ENCODE measurements at regions not wholly inside any gene's neighbourhood (a gene's known extent, or its start where the extent isn't known, plus 50 kb on each side); places are given as distances from the start of the nearest gene placed in this dataset.

- H3K27ac ChIP-seq (ENCODE audit: low read depth, low read length) = no peak overlapping the region
- no peak for DNase-seq
- intact Hi-C loops (cut with micrococcal nuclease) = no loop called here
- POLR2A ChIA-PET = no interaction called here
- H3K27me3 Mint-ChIP-seq = peaks cover 0 to 36% (median 5%) of the 10 kb centered on the region in 5 donors
- H3K27ac Mint-ChIP-seq = no peak overlapping the region
- no peaks in the 10 kb centered on the region for H3K36me3 Mint-ChIP-seq
- no peaks in the 10 kb centered on the region for H3K4me1 ChIP-seq (ENCODE audit: control insufficient read depth in 2 of 2, insufficient read depth in 2 of 2, low read length in 2 of 2)
- H3K4me3 ChIP-seq (ENCODE audit: low read length) = no peak overlapping the region
- no peaks in the 10 kb centered on the region for H3K9me3 ChIP-seq (ENCODE audit: control insufficient read depth in 2 of 3, low read length in 3 of 3)
- no peaks in the 10 kb centered on the region for H3K4me1 Mint-ChIP-seq
- no peak for ATAC-seq
- peaks cover 0 to 11% (median 5%) of the 10 kb centered on the region in 11 donors for H3K9me3 Mint-ChIP-seq
- H3K27me3 ChIP-seq (ENCODE audit: control insufficient read depth in 2 of 2, insufficient read depth in 2 of 2, low read length in 2 of 2) = no peaks in the 10 kb centered on the region
- CTCF ChIA-PET = no interaction called here
- no peaks in the 10 kb centered on the region for H3K36me3 ChIP-seq (ENCODE audit: control insufficient read depth in 2 of 3, insufficient read depth in 3 of 3, low read length in 3 of 3)
- no peak overlapping the region for H3K4me3 Mint-ChIP-seq
Measured at GRCh38 chr10:128465697-128466096, 339.5 kb upstream of the MKI67 start.

- H3K27me3 ChIP-seq (ENCODE audit: control insufficient read depth in 2 of 2, insufficient read depth in 2 of 2, low read length in 2 of 2) = no peaks in the 10 kb centered on the region
- Mint-ChIP-seq H3K27me3 (peaks cover 0 to 25% (median 0%) of the 10 kb centered on the region in 5 donors), H3K4me1 (no peaks in the 10 kb centered on the region), H3K4me3 (no peak overlapping the region), H3K9me3 (peaks cover 0 to 11% (median 5%) of the 10 kb centered on the region in 11 donors), H3K36me3 (no peaks in the 10 kb centered on the region), H3K27ac (no peak overlapping the region)
- POLR2A ChIA-PET = no interaction called here
- H3K27ac ChIP-seq (ENCODE audit: low read depth, low read length) = no peak overlapping the region
- ATAC-seq (no peak), DNase-seq (no peak)
- intact Hi-C loops (cut with micrococcal nuclease) = no loop called here
- H3K9me3 ChIP-seq (ENCODE audit: control insufficient read depth in 2 of 3, low read length in 3 of 3) = no peaks in the 10 kb centered on the region
- H3K36me3 ChIP-seq (ENCODE audit: control insufficient read depth in 2 of 3, insufficient read depth in 3 of 3, low read length in 3 of 3) = no peaks in the 10 kb centered on the region
- no peaks in the 10 kb centered on the region for H3K4me1 ChIP-seq (ENCODE audit: control insufficient read depth in 2 of 2, insufficient read depth in 2 of 2, low read length in 2 of 2)
- H3K4me3 ChIP-seq (ENCODE audit: low read length) = no peak overlapping the region
- CTCF ChIA-PET = no interaction called here
Measured at GRCh38 chr10:128466831-128467371, 340.7 kb upstream of the MKI67 start.

GRCh38 chr10:128468462-128468861 is 342.2 kb upstream of the MKI67 start:
- Histone ChIP-seq H3K4me1 (ENCODE audit: control insufficient read depth in 2 of 2, insufficient read depth in 2 of 2, low read length in 2 of 2) (no peaks in the 10 kb centered on the region), H3K27ac (ENCODE audit: low read depth, low read length) (no peak overlapping the region), H3K36me3 (ENCODE audit: control insufficient read depth in 2 of 3, insufficient read depth in 3 of 3, low read length in 3 of 3) (no peaks in the 10 kb centered on the region), H3K27me3 (ENCODE audit: control insufficient read depth in 2 of 2, insufficient read depth in 2 of 2, low read length in 2 of 2) (no peaks in the 10 kb centered on the region), H3K9me3 (ENCODE audit: control insufficient read depth in 2 of 3, low read length in 3 of 3) (no peaks in the 10 kb centered on the region), H3K4me3 (ENCODE audit: low read length) (no peak overlapping the region)
- ChIA-PET POLR2A (no interaction called here), CTCF (no interaction called here)
- intact Hi-C loops (cut with micrococcal nuclease) = no loop called here
- H3K4me1 Mint-ChIP-seq = no peaks in the 10 kb centered on the region
- peaks cover 0 to 15% (median 0%) of the 10 kb centered on the region in 5 donors for H3K27me3 Mint-ChIP-seq
- no peak for DNase-seq
- no peak overlapping the region for H3K4me3 Mint-ChIP-seq
- no peak overlapping the region for H3K27ac Mint-ChIP-seq
- H3K36me3 Mint-ChIP-seq = no peaks in the 10 kb centered on the region
- no peak for ATAC-seq
- peaks cover 0 to 11% (median 4%) of the 10 kb centered on the region in 11 donors for H3K9me3 Mint-ChIP-seq

GRCh38 chr10:128469515-128469914 is 343.3 kb upstream of the MKI67 start:
- Mint-ChIP-seq H3K4me3 (no peak overlapping the region), H3K9me3 (peaks cover 0 to 9% (median 4%) of the 10 kb centered on the region in 11 donors), H3K27me3 (peaks cover 0 to 15% (median 0%) of the 10 kb centered on the region in 5 donors), H3K4me1 (no peaks in the 10 kb centered on the region), H3K27ac (no peak overlapping the region), H3K36me3 (no peaks in the 10 kb centered on the region)
- Histone ChIP-seq H3K4me1 (ENCODE audit: control insufficient read depth in 2 of 2, insufficient read depth in 2 of 2, low read length in 2 of 2) (no peaks in the 10 kb centered on the region), H3K27ac (ENCODE audit: low read depth, low read length) (no peak overlapping the region), H3K9me3 (ENCODE audit: control insufficient read depth in 2 of 3, low read length in 3 of 3) (no peaks in the 10 kb centered on the region), H3K27me3 (ENCODE audit: control insufficient read depth in 2 of 2, insufficient read depth in 2 of 2, low read length in 2 of 2) (no peaks in the 10 kb centered on the region), H3K4me3 (ENCODE audit: low read length) (no peak overlapping the region), H3K36me3 (ENCODE audit: control insufficient read depth in 2 of 3, insufficient read depth in 3 of 3, low read length in 3 of 3) (no peaks in the 10 kb centered on the region)
- DNase-seq (no peak), ATAC-seq (no peak)
- CTCF ChIA-PET = no interaction called here
- intact Hi-C loops (cut with micrococcal nuclease) = no loop called here
- POLR2A ChIA-PET = no interaction called here

GRCh38 chr10:128470321-128470965 is 344.2 kb upstream of the MKI67 start:
- Mint-ChIP-seq H3K4me3 (no peak overlapping the region), H3K36me3 (no peaks in the 10 kb centered on the region), H3K4me1 (no peaks in the 10 kb centered on the region), H3K27ac (no peak overlapping the region), H3K9me3 (peaks cover 0 to 7% (median 2%) of the 10 kb centered on the region in 11 donors), H3K27me3 (peaks cover 0 to 15% (median 0%) of the 10 kb centered on the region in 5 donors)
- Histone ChIP-seq H3K27me3 (ENCODE audit: control insufficient read depth in 2 of 2, insufficient read depth in 2 of 2, low read length in 2 of 2) (no peaks in the 10 kb centered on the region), H3K4me1 (ENCODE audit: control insufficient read depth in 2 of 2, insufficient read depth in 2 of 2, low read length in 2 of 2) (no peaks in the 10 kb centered on the region), H3K36me3 (ENCODE audit: control insufficient read depth in 2 of 3, insufficient read depth in 3 of 3, low read length in 3 of 3) (no peaks in the 10 kb centered on the region), H3K27ac (ENCODE audit: low read depth, low read length) (no peak overlapping the region), H3K9me3 (ENCODE audit: control insufficient read depth in 2 of 3, low read length in 3 of 3) (no peaks in the 10 kb centered on the region), H3K4me3 (ENCODE audit: low read length) (no peak overlapping the region)
- ATAC-seq (no peak), DNase-seq (no peak)
- CTCF ChIA-PET = no interaction called here
- intact Hi-C loops (cut with micrococcal nuclease) = no loop called here
- POLR2A ChIA-PET = no interaction called here

GRCh38 chr10:128471151-128471550 is 344.9 kb upstream of the MKI67 start:
- ChIA-PET CTCF (no interaction called here), POLR2A (no interaction called here)
- no peak overlapping the region for H3K27ac Mint-ChIP-seq
- no peak overlapping the region for H3K4me3 Mint-ChIP-seq
- Histone ChIP-seq H3K27ac (ENCODE audit: low read depth, low read length) (no peak overlapping the region), H3K4me1 (ENCODE audit: control insufficient read depth in 2 of 2, insufficient read depth in 2 of 2, low read length in 2 of 2) (no peaks in the 10 kb centered on the region), H3K36me3 (ENCODE audit: control insufficient read depth in 2 of 3, insufficient read depth in 3 of 3, low read length in 3 of 3) (no peaks in the 10 kb centered on the region), H3K27me3 (ENCODE audit: control insufficient read depth in 2 of 2, insufficient read depth in 2 of 2, low read length in 2 of 2) (no peaks in the 10 kb centered on the region), H3K9me3 (ENCODE audit: control insufficient read depth in 2 of 3, low read length in 3 of 3) (no peaks in the 10 kb centered on the region), H3K4me3 (ENCODE audit: low read length) (no peak overlapping the region)
- no peak for DNase-seq
- H3K4me1 Mint-ChIP-seq = no peaks in the 10 kb centered on the region
- peaks cover 0 to 10% (median 0%) of the 10 kb centered on the region in 5 donors for H3K27me3 Mint-ChIP-seq
- intact Hi-C loops (cut with micrococcal nuclease) = no loop called here
- peaks cover 0 to 3% (median under 1%) of the 10 kb centered on the region in 11 donors for H3K9me3 Mint-ChIP-seq
- H3K36me3 Mint-ChIP-seq = no peaks in the 10 kb centered on the region
- no peak for ATAC-seq

GRCh38 chr10:128472196-128472595 is 346.0 kb upstream of the MKI67 start:
- Histone ChIP-seq H3K27ac (ENCODE audit: low read depth, low read length) (no peak overlapping the region), H3K4me1 (ENCODE audit: control insufficient read depth in 2 of 2, insufficient read depth in 2 of 2, low read length in 2 of 2) (no peaks in the 10 kb centered on the region), H3K27me3 (ENCODE audit: control insufficient read depth in 2 of 2, insufficient read depth in 2 of 2, low read length in 2 of 2) (no peaks in the 10 kb centered on the region), H3K4me3 (ENCODE audit: low read length) (no peak overlapping the region), H3K9me3 (ENCODE audit: control insufficient read depth in 2 of 3, low read length in 3 of 3) (no peaks in the 10 kb centered on the region), H3K36me3 (ENCODE audit: control insufficient read depth in 2 of 3, insufficient read depth in 3 of 3, low read length in 3 of 3) (no peaks in the 10 kb centered on the region)
- H3K4me1 Mint-ChIP-seq = no peaks in the 10 kb centered on the region
- intact Hi-C loops (cut with micrococcal nuclease) = no loop called here
- POLR2A ChIA-PET = no interaction called here
- no peak overlapping the region for H3K4me3 Mint-ChIP-seq
- H3K27me3 Mint-ChIP-seq = peaks cover 0 to 4% (median 0%) of the 10 kb centered on the region in 5 donors
- H3K36me3 Mint-ChIP-seq = no peaks in the 10 kb centered on the region
- no peak for ATAC-seq
- H3K9me3 Mint-ChIP-seq = no peaks in the 10 kb centered on the region
- CTCF ChIA-PET = no interaction called here
- no peak for DNase-seq
- no peak overlapping the region for H3K27ac Mint-ChIP-seq
